GM18868 (cell line): ENCODE measurements at regions not wholly inside any gene's neighbourhood (a gene's known extent, or its start where the extent isn't known, plus 50 kb on each side); places are given as distances from the start of the nearest gene placed in this dataset.

ENCODE experiments used
- ATAC-seq: cut with Tn5 transposase; IDR thresholded peaks from one replicate; pipeline ENCODE4 v1.9.1; 2021; ENCODE audit warnings: mild to moderate bottlenecking, moderate library complexity; ENCODE audit not compliant: unreplicated experiment

GRCh38 chr11:44488165-44488965 lies 77.1 kb upstream of the CD82 start:
- ATAC-seq = no peak

- no peak for ATAC-seq
These were observed 72.1 kb upstream of the CD82 start for GRCh38 chr11:44493383-44493782.

DNA sequence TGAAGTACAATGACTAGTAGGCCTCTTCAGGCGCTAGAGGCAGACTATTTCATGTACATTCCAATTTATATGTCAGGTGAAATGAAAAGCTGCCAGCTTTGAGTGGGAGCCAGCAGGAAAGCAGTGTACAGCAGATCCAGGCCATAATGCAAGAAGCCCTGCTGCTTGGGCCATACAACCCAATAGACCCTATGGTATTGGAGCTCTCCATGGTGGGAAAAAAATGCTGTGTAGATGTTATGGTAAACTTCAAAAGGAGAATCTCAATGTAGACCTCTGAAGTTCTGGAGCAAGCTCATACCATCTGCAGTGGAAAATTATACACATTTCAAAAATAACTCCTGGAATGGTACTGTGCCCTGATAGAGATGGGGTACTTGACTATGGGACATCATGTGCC lies 71.5 kb upstream of the CD82 start:
- no peak for ATAC-seq

- no peak for ATAC-seq
These were observed 70.7 kb upstream of the CD82 start for GRCh38 chr11:44494785-44495184.

DNA sequence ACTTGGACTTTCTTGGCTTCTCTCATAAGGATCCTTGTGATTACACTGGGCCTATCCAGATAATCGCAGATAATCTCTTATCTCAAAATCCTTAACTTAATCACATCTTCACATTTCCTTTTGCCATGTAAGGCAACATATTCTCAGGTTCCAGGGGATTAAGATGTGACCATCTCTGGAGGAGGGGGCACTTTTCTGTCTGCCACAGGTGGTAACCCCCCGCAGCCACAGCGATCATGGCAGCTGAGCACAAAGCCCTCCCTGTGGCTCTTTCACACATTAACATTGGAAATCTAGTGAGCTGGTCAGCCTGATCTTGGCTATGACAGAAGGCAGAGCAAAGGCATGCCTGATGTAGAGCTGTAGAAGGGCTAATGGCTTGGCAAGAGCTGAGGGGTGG lies 69.1 kb upstream of the CD82 start:
- ATAC-seq = no peak

DNA sequence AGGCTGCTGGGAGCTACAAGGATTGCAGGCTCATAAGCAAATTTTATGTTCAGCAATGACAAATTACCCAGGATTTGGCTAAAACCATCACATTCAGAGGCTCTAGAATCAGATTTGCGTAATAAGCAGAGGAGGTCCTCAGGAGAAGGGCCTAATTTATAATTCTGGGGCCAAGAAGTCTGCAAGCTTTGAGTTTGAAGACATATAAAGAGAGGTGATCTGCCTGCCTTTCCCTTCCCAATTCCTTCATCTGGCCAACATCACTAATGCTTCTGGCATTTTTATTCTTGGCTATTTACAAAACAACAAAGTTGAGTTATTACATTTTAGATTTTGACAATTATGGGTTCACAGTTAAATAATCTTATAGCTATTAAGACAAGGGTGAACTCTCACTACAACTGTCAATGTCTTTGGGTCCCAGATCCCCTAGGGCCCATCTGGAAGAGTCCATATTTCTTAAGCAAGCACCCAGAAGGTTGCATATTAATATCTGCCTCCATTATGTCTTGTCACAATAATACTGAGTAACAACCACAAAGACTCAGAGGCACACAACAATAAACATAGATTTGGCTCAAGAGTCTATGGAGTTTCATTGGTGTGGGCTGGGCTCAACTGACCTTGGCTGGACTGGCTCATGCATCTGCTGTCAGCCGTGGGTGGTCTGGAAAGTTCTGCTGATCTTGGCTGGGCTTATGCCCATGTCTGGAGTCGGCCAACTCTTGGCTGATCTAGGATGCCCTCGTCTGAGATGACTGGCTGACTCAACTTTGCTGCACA lies 67.2 kb upstream of the CD82 start:
- ATAC-seq = no peak

- no peak for ATAC-seq
These were observed 63.0 kb upstream of the CD82 start for GRCh38 chr11:44502506-44502905.

GRCh38 chr11:44505581-44506054 lies 59.8 kb upstream of the CD82 start:
- no peak for ATAC-seq

DNA sequence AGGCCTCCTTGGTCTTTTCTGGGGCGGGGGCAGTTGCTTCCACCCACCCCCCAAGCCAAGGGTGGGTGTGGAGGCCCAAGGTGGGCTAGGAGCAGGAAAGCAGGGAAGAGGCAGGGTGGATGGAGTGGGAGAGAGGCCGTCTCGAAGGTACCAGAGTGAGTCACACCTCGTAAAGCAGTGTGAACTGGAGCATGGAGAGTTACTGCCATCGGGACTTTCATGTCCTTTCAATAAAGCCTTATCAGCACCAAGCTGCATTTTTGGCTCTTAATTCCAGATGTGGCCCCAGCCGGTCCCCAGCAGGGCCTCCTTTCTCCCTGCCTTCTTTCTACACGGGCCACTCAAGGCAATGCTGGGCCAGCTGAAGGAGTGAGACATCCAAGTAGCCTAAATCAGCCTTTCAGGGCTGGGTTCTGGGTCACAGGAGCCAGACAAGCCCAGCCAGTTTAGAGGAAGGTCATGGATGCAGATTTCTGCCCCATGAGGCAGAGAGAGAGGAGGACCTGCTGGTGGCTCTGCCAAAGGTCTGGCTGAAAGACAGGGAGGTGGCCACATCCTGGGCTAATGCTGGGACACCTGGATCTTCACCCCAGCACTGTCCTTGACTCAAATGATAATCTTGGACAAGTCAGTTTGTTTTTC lies 59.0 kb upstream of the CD82 start:
- no peak for ATAC-seq

DNA sequence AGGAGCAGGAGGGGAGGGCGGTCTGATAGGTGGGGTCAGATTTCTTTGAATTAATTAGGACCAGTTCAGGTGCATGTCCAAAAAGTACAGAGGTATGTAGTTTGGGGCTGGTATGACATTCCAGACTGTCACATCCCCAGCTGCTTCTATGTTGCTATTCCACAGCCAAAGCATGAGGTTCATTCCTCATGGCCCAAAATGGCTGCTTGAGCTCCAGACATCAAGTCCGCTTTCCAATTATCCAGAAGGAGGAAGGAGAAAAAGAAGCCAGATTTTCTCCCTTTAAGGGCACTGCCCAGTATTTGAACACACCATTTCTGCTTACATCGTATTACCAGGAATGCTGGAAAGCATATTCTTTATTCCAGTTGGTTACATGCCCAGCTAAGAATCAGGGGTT lies 58.0 kb upstream of the CD82 start:
- ATAC-seq = no peak

- ATAC-seq = no peak
These were observed 57.5 kb upstream of the CD82 start for GRCh38 chr11:44507896-44508445.

GRCh38 chr11:44509296-44509695 lies 56.2 kb upstream of the CD82 start:
- no peak for ATAC-seq

DNA sequence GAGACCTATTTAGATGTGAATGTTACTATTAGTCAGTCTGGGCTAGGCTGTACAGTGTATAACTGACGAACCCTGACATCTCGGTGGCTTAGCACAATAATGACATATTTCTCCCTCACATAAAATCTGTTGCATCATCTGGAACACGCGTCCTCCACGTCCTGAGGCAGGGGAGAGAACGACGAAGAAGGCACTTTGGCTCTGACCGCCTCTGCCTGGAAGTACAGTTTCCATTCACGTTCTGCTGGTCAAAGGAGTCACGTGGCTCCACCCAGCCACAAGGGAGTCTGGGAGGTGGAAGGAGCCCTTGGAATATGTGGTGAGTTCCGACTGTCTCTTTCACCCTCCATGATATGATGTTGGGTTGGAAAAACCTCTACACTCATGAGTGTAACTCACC lies 55.1 kb upstream of the CD82 start:
- ATAC-seq = no peak

DNA sequence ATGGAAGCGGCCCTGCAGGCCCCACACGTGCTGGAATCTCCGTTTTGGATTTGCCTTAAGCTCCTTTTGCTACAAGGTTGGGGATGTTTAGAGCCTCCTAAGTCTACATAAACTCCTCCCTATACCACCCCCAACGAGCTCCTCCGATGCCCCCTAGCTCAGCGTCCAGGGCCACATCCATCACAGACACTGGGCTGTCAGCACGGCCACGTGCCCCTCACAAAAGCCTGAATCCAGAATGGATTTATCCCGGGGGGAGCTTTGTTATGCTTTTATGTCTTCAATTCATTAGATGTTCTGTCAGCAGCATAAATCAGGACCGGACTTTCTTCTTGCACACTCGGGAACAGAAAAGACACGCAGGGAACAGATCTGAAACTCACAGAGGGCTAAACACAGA lies 52.6 kb upstream of the CD82 start:
- ATAC-seq = no peak

GRCh38 chr11:44515048-44515447 lies 50.4 kb upstream of the CD82 start:
- no peak for ATAC-seq
